ENCODE measurements at regions not wholly inside any gene's neighbourhood (a gene's known extent, or its start where the extent isn't known, plus 50 kb on each side); places are given as distances from the start of the nearest gene placed in this dataset.

- Histone ChIP-seq H3K4me2 (ENCODE audit: low read length, poor library complexity, severe bottlenecking) (no peak overlapping the region), H3K27me3 (ENCODE audit: control insufficient read depth in 1 of 2, insufficient read depth in 1 of 2, low read length in 2 of 2) (no peaks in the 10 kb centered on the region), H3K9ac (ENCODE audit: low read length) (no peak overlapping the region), H3K4me1 (ENCODE audit: control insufficient read depth, insufficient read depth, low read depth, low read length) (no peaks in the 10 kb centered on the region), H2BK120ac (ENCODE audit: low read depth, low read length) (no peak overlapping the region), H3K79me1 (replicated peaks; ENCODE audit: low read length, poor library complexity, severe bottlenecking) (no peaks in the 10 kb centered on the region), H3K27ac (ENCODE audit: low read length, poor library complexity, severe bottlenecking) (no peak overlapping the region), H3K14ac (ENCODE audit: low read length in 2 of 2) (no peak overlapping the region), H3K18ac (ENCODE audit: low read depth in 1 of 2, low read length in 2 of 2) (peak overlapping the region in 1 of 2 experiments; percentile 28), H2BK5ac (ENCODE audit: low read depth, low read length, poor library complexity, severe bottlenecking) (no peak overlapping the region), H3K4me3 (ENCODE audit: insufficient read depth in 1 of 2, low read depth in 1 of 2, low read length in 2 of 2) (no peak overlapping the region), H2BK12ac (ENCODE audit: low read length in 2 of 2) (peak overlapping the region in 1 of 2 experiments; percentile 25), H3K23ac (ENCODE audit: low read length in 2 of 2) (no peak overlapping the region), H4K8ac (ENCODE audit: low read length) (no peak overlapping the region), H3K4ac (ENCODE audit: low read depth in 1 of 2, low read length in 2 of 2) (no peak overlapping the region), H4K91ac (ENCODE audit: low read length) (peak overlapping the region; percentile 30), H2AFZ (ENCODE audit: low read depth, low read length) (no peak overlapping the region), H2BK15ac (ENCODE audit: low read depth, poor library complexity, severe bottlenecking) (no peak overlapping the region), H3K36me3 (ENCODE audit: control insufficient read depth in 1 of 2, insufficient read depth in 2 of 2, low read depth in 1 of 2, low read length in 2 of 2) (peaks cover 0 to 3% of the 10 kb centered on the region in 2 experiments), H3K9me3 (ENCODE audit: control insufficient read depth, low read length) (peaks cover 4% of the 10 kb centered on the region), H2AK5ac (ENCODE audit: low read length, severe bottlenecking) (no peak overlapping the region)
- DNase-seq, result no peak
- 90% methylated on average over 5 of the region's 5 CpGs for WGBS
Measured at GRCh38 chr1:55938376-55938850, 641.0 kb downstream of the PLPP3 start.

GRCh38 chr1:55937840-55938375 lies 641.5 kb downstream of the PLPP3 start:
- H3K27ac ChIP-seq (ENCODE audit: low read length, poor library complexity, severe bottlenecking), result no peak overlapping the region
- peaks cover 4% of the 10 kb centered on the region for H3K9me3 ChIP-seq (ENCODE audit: control insufficient read depth, low read length)
- H3K9ac ChIP-seq (ENCODE audit: low read length), result no peak overlapping the region
- H3K4ac ChIP-seq (ENCODE audit: low read depth in 1 of 2, low read length in 2 of 2), result no peak overlapping the region
- H2BK15ac ChIP-seq (ENCODE audit: low read depth, poor library complexity, severe bottlenecking), result no peak overlapping the region
- no peak overlapping the region for H2BK5ac ChIP-seq (ENCODE audit: low read depth, low read length, poor library complexity, severe bottlenecking)
- no peaks in the 10 kb centered on the region for H3K27me3 ChIP-seq (ENCODE audit: control insufficient read depth in 1 of 2, insufficient read depth in 1 of 2, low read length in 2 of 2)
- no peak for DNase-seq
- H3K18ac ChIP-seq (ENCODE audit: low read depth in 1 of 2, low read length in 2 of 2), result peak overlapping the region in 1 of 2 experiments; percentile 28
- no peaks in the 10 kb centered on the region for H3K79me1 ChIP-seq (replicated peaks; ENCODE audit: low read length, poor library complexity, severe bottlenecking)
- H2BK120ac ChIP-seq (ENCODE audit: low read depth, low read length), result no peak overlapping the region
- H3K4me1 ChIP-seq (ENCODE audit: control insufficient read depth, insufficient read depth, low read depth, low read length), result no peaks in the 10 kb centered on the region
- H2BK12ac ChIP-seq (ENCODE audit: low read length in 2 of 2), result no peak overlapping the region
- no peak overlapping the region for H3K23ac ChIP-seq (ENCODE audit: low read length in 2 of 2)
- no peak overlapping the region for H2AFZ ChIP-seq (ENCODE audit: low read depth, low read length)
- no peak overlapping the region for H4K91ac ChIP-seq (ENCODE audit: low read length)
- H4K8ac ChIP-seq (ENCODE audit: low read length), result no peak overlapping the region
- no peak overlapping the region for H2AK5ac ChIP-seq (ENCODE audit: low read length, severe bottlenecking)
- H3K4me2 ChIP-seq (ENCODE audit: low read length, poor library complexity, severe bottlenecking), result no peak overlapping the region
- no peak overlapping the region for H3K4me3 ChIP-seq (ENCODE audit: insufficient read depth in 1 of 2, low read depth in 1 of 2, low read length in 2 of 2)
- peaks cover 0 to 3% of the 10 kb centered on the region in 2 experiments for H3K36me3 ChIP-seq (ENCODE audit: control insufficient read depth in 1 of 2, insufficient read depth in 2 of 2, low read depth in 1 of 2, low read length in 2 of 2)
- WGBS, result 86% methylated on average over 3 of the region's 3 CpGs
- no peak overlapping the region for H3K14ac ChIP-seq (ENCODE audit: low read length in 2 of 2)

GRCh38 chr1:55935236-55935635 lies 644.1 kb downstream of the PLPP3 start:
- DNase-seq, result no peak
- no CpG with 5 or more reads among the region's 5 CpGs for WGBS
- no peak overlapping the region for H2BK5ac ChIP-seq (ENCODE audit: low read depth, low read length, poor library complexity, severe bottlenecking)
- no peak overlapping the region for H2BK120ac ChIP-seq (ENCODE audit: low read depth, low read length)
- H3K27ac ChIP-seq (ENCODE audit: low read length, poor library complexity, severe bottlenecking), result no peak overlapping the region
- peaks cover 4% of the 10 kb centered on the region for H3K9me3 ChIP-seq (ENCODE audit: control insufficient read depth, low read length)
- no peak overlapping the region for H3K18ac ChIP-seq (ENCODE audit: low read depth in 1 of 2, low read length in 2 of 2)
- H2AFZ ChIP-seq (ENCODE audit: low read depth, low read length), result no peak overlapping the region
- no peaks in the 10 kb centered on the region for H3K79me1 ChIP-seq (replicated peaks; ENCODE audit: low read length, poor library complexity, severe bottlenecking)
- no peak overlapping the region for H2AK5ac ChIP-seq (ENCODE audit: low read length, severe bottlenecking)
- H2BK15ac ChIP-seq (ENCODE audit: low read depth, poor library complexity, severe bottlenecking), result no peak overlapping the region
- H3K4me1 ChIP-seq (ENCODE audit: control insufficient read depth, insufficient read depth, low read depth, low read length), result no peaks in the 10 kb centered on the region
- no peak overlapping the region for H3K4ac ChIP-seq (ENCODE audit: low read depth in 1 of 2, low read length in 2 of 2)
- no peak overlapping the region for H4K91ac ChIP-seq (ENCODE audit: low read length)
- no peak overlapping the region for H3K4me2 ChIP-seq (ENCODE audit: low read length, poor library complexity, severe bottlenecking)
- H3K9ac ChIP-seq (ENCODE audit: low read length), result no peak overlapping the region
- H3K27me3 ChIP-seq (ENCODE audit: control insufficient read depth in 1 of 2, insufficient read depth in 1 of 2, low read length in 2 of 2), result no peaks in the 10 kb centered on the region
- no peak overlapping the region for H3K14ac ChIP-seq (ENCODE audit: low read length in 2 of 2)
- no peaks in the 10 kb centered on the region for H3K36me3 ChIP-seq (ENCODE audit: control insufficient read depth in 1 of 2, insufficient read depth in 2 of 2, low read depth in 1 of 2, low read length in 2 of 2)
- H2BK12ac ChIP-seq (ENCODE audit: low read length in 2 of 2), result no peak overlapping the region
- H3K23ac ChIP-seq (ENCODE audit: low read length in 2 of 2), result no peak overlapping the region
- H4K8ac ChIP-seq (ENCODE audit: low read length), result no peak overlapping the region
- no peak overlapping the region for H3K4me3 ChIP-seq (ENCODE audit: insufficient read depth in 1 of 2, low read depth in 1 of 2, low read length in 2 of 2)

GRCh38 chr1:55932402-55932801 lies 647.0 kb downstream of the PLPP3 start:
- H3K4me1 ChIP-seq (ENCODE audit: control insufficient read depth, insufficient read depth, low read depth, low read length), result no peaks in the 10 kb centered on the region
- H3K36me3 ChIP-seq (ENCODE audit: control insufficient read depth in 1 of 2, insufficient read depth in 2 of 2, low read depth in 1 of 2, low read length in 2 of 2), result no peaks in the 10 kb centered on the region
- DNase-seq, result no peak
- no peak overlapping the region for H4K91ac ChIP-seq (ENCODE audit: low read length)
- H2AFZ ChIP-seq (ENCODE audit: low read depth, low read length), result no peak overlapping the region
- H3K9ac ChIP-seq (ENCODE audit: low read length), result no peak overlapping the region
- no peak overlapping the region for H3K4me3 ChIP-seq (ENCODE audit: insufficient read depth in 1 of 2, low read depth in 1 of 2, low read length in 2 of 2)
- no peak overlapping the region for H3K27ac ChIP-seq (ENCODE audit: low read length, poor library complexity, severe bottlenecking)
- no peak overlapping the region for H4K8ac ChIP-seq (ENCODE audit: low read length)
- H3K4ac ChIP-seq (ENCODE audit: low read depth in 1 of 2, low read length in 2 of 2), result no peak overlapping the region
- no peaks in the 10 kb centered on the region for H3K79me1 ChIP-seq (replicated peaks; ENCODE audit: low read length, poor library complexity, severe bottlenecking)
- no peak overlapping the region for H3K18ac ChIP-seq (ENCODE audit: low read depth in 1 of 2, low read length in 2 of 2)
- H2BK12ac ChIP-seq (ENCODE audit: low read length in 2 of 2), result no peak overlapping the region
- no peak overlapping the region for H3K23ac ChIP-seq (ENCODE audit: low read length in 2 of 2)
- H2BK15ac ChIP-seq (ENCODE audit: low read depth, poor library complexity, severe bottlenecking), result no peak overlapping the region
- no peak overlapping the region for H2BK5ac ChIP-seq (ENCODE audit: low read depth, low read length, poor library complexity, severe bottlenecking)
- no peak overlapping the region for H3K4me2 ChIP-seq (ENCODE audit: low read length, poor library complexity, severe bottlenecking)
- H3K27me3 ChIP-seq (ENCODE audit: control insufficient read depth in 1 of 2, insufficient read depth in 1 of 2, low read length in 2 of 2), result no peaks in the 10 kb centered on the region
- 100% methylated on average over 1 of the region's 1 CpG for WGBS
- peaks cover 4% of the 10 kb centered on the region for H3K9me3 ChIP-seq (ENCODE audit: control insufficient read depth, low read length)
- no peak overlapping the region for H3K14ac ChIP-seq (ENCODE audit: low read length in 2 of 2)
- H2AK5ac ChIP-seq (ENCODE audit: low read length, severe bottlenecking), result no peak overlapping the region
- H2BK120ac ChIP-seq (ENCODE audit: low read depth, low read length), result no peak overlapping the region
